GM12878 (cell line): ENCODE measurements at regions not wholly inside any gene's neighbourhood (a gene's known extent, or its start where the extent isn't known, plus 50 kb on each side); places are given as distances from the start of the nearest gene placed in this dataset.

ENCODE experiments used
- ATAC-seq: fragments of 200-7000 bp; cut with Tn5 transposase; 3 replicates; pipeline ENCODE4 v1.9.1; 2020; ENCODE audit warnings: mild to moderate bottlenecking, moderate library complexity
- BruUV-seq: library from RNA; stranded (reverse); fragments of 400-500 nt; replicated peaks from 2 replicates; lab custom pipeline; 2021; lab: Mats Ljungman, UMichigan
- CTCF ChIA-PET: fragments of 300-600 bp; sonication (Branson Sonifier 250); formaldehyde crosslinking; extraction: SDS; loops from one replicate; lab custom pipeline; 2021; ENCODE audit warnings: inconsistent platforms; lab: Yijun Ruan, JAX
- POLR2A ChIA-PET: fragments of 350-600 bp; formaldehyde crosslinking; extraction: SDS; loops from one replicate; lab custom pipeline; 2021; ENCODE audit warnings: inconsistent platforms; lab: Charles Lee
- RAD21 ChIA-PET: fragments of 300-600 bp; sonication (Branson Sonifier 250); formaldehyde crosslinking; loops from one replicate; lab custom pipeline; 2023; ENCODE audit warnings: antibody characterized with exemption; ENCODE audit not compliant: unreplicated experiment; lab: Charles Lee
- SMC1A ChIA-PET: fragments of 300-600 bp; sonication (Branson Sonifier 250); formaldehyde crosslinking; loops from one replicate; lab custom pipeline; 2023; ENCODE audit not compliant: unreplicated experiment, uncharacterized antibody; lab: Charles Lee
- DNase-seq: peaks from one replicate; pipeline ENCODE4 v3.0.0-alpha.2; 2011; ENCODE audit warnings: low read depth, low spot score
- FAIRE-seq: peaks from 3 replicates; lab custom pipeline; 2011; peaks lifted over from hg19 to GRCh38; lab: Jason Lieb, UNC
- H2AFZ ChIP-seq: 2 replicates; pipeline ENCODE4 v1.6.0; 2011; ENCODE audit warnings: low read depth, low read length, control low read depth; ENCODE audit not compliant: control insufficient read depth
- H3K27ac ChIP-seq: 2 replicates; pipeline ENCODE4 v1.5.1; 2011; ENCODE audit warnings: control low read depth; ENCODE audit not compliant: control insufficient read depth, insufficient read depth
- H3K27me3 ChIP-seq, 2 experiments: replicated peaks in 1 of 2; 2 replicates each; pipeline versions ENCODE4 v1.6.0 to v1.6.1; 2011; ENCODE audit warnings: low read length in 1 of 2; ENCODE audit not compliant: control insufficient read depth in 2 of 2, insufficient read depth in 2 of 2
- H3K36me3 ChIP-seq, 2 experiments: 2 replicates each; pipeline ENCODE4 v1.5.1; 2011; ENCODE audit warnings: low read length in 1 of 2; ENCODE audit not compliant: control insufficient read depth in 2 of 2, insufficient read depth in 2 of 2
- H3K4me1 ChIP-seq: 2 replicates; pipeline ENCODE4 v1.6.1; 2011; ENCODE audit warnings: mild to moderate bottlenecking, low read length, moderate library complexity, mixed read lengths; ENCODE audit not compliant: control insufficient read depth, insufficient read depth
- H3K4me2 ChIP-seq: 2 replicates; pipeline ENCODE4 v1.6.0; 2011; ENCODE audit warnings: control low read depth; ENCODE audit not compliant: control insufficient read depth, insufficient read depth
- H3K4me3 ChIP-seq: fragments of 200-600 bp; sonication (generic); 2 replicates; pipeline ENCODE4 v1.5.1; 2016
- H3K79me2 ChIP-seq: 2 replicates; pipeline ENCODE4 v1.6.0; 2011; ENCODE audit warnings: low read length; ENCODE audit not compliant: control insufficient read depth, insufficient read depth
- H3K9ac ChIP-seq: 2 replicates; pipeline ENCODE4 v1.8.0; 2011; ENCODE audit warnings: low read length, control low read depth, mixed read lengths; ENCODE audit not compliant: control insufficient read depth, insufficient read depth
- H3K9me3 ChIP-seq: replicated peaks from 3 replicates; pipeline ENCODE4 v1.5.1; 2011; ENCODE audit warnings: mild to moderate bottlenecking, low read length; ENCODE audit not compliant: control insufficient read depth, insufficient read depth
- H4K20me1 ChIP-seq: 2 replicates; pipeline ENCODE4 v1.6.0; 2011; ENCODE audit not compliant: control insufficient read depth, insufficient read depth
- ASH2L ChIP-seq: fragments of 300-600, 200-600 bp; sonication (generic); IDR thresholded peaks from 2 replicates; pipeline ENCODE4 v1.6.1; 2017; ENCODE audit warnings: low read depth, mild to moderate bottlenecking, borderline replicate concordance
- HDAC6 ChIP-seq: fragments of 200-600 bp; sonication (generic); IDR thresholded peaks from one replicate; pipeline ENCODE4 v1.8.0; 2017; ENCODE audit warnings: antibody characterized with exemption; ENCODE audit not compliant: unreplicated experiment
- POLR2AphosphoS2 ChIP-seq: IDR thresholded peaks from 2 replicates; pipeline ENCODE4 v1.6.1; 2011; ENCODE audit warnings: low read depth, mild to moderate bottlenecking, low read length, improper control_type of control experiment, moderate library complexity
- PRDM15 ChIP-seq: fragments of 450-650 bp; formaldehyde crosslinking; IDR thresholded peaks from 2 replicates; pipeline ENCODE4 v1.4.0; 2020; ENCODE audit warnings: mild to moderate bottlenecking, moderate library complexity
- SIX5 ChIP-seq: IDR thresholded peaks from 2 replicates; pipeline ENCODE4 v1.6.1; 2011; ENCODE audit warnings: mild to moderate bottlenecking, low read depth, low read length, moderate library complexity; ENCODE audit not compliant: severe bottlenecking
- SUPT20H ChIP-seq: IDR thresholded peaks from 2 replicates; pipeline ENCODE4 v1.6.1; 2011; ENCODE audit warnings: low read depth, mild to moderate bottlenecking, low read length, moderate library complexity, borderline replicate concordance; ENCODE audit not compliant: control insufficient read depth
- WGBS: methylation state at CpG from one replicate; pipeline ENCODE4 v1.1.6; 2016; ENCODE audit warnings: low lambda C conversion rate; ENCODE audit not compliant: insufficient replicate concordance, insufficient coverage; ENCODE audit errors: missing lambda C conversion rate; 5-methylcytosine and 5-hydroxymethylcytosine counted together
- in situ Hi-C: fragments of 300-500 bp; cut with MboI; formaldehyde crosslinking; loops from 9 replicates; pipeline ENCODE4 v1.14.3; 2018; ENCODE audit warnings: mixed read lengths
- intact Hi-C: fragments of 100-400 bp; cut with micrococcal nuclease; formaldehyde crosslinking; loops from one replicate; pipeline ENCODE4 v1.14.2; 2022; ENCODE audit not compliant: unreplicated experiment

- TF ChIP-seq POLR2AphosphoS2: no peak
- TF ChIP-seq SUPT20H: no peak
- TF ChIP-seq SIX5: no peak
- TF ChIP-seq ASH2L: no peak
- no peak for TF ChIP-seq PRDM15 (CRISPR knock-in tag)
- no peak for TF ChIP-seq HDAC6
- no peaks in the 10 kb centered on the region for H3K79me2 ChIP-seq
- intact Hi-C loops (no loop called here), in situ Hi-C loops (no loop called here)
- CTCF ChIA-PET: no interaction called here
- ATAC-seq: no peak
- H2AFZ ChIP-seq: no peak overlapping the region
- WGBS: 43% methylated on average over 5 of the region's 5 CpGs
- POLR2A ChIA-PET: no interaction called here
- no peak for FAIRE-seq
- DNase-seq: no peak
- no peaks in the 10 kb centered on the region for H3K27me3 ChIP-seq
- no TSS peak for BruUV-seq
- H3K9ac ChIP-seq: no peak overlapping the region
- H3K4me1 ChIP-seq: no peaks in the 10 kb centered on the region
- no peaks in the 10 kb centered on the region for H3K36me3 ChIP-seq
- no peaks in the 10 kb centered on the region for H4K20me1 ChIP-seq
- no peaks in the 10 kb centered on the region for H3K9me3 ChIP-seq
- no peak overlapping the region for H3K4me3 ChIP-seq
- RAD21 ChIA-PET: no interaction called here
- SMC1A ChIA-PET: no interaction called here
- no peak overlapping the region for H3K27ac ChIP-seq
- no peak overlapping the region for H3K4me2 ChIP-seq
Measured at GRCh38 chr2:238711346-238711745, 136.5 kb upstream of the TWIST2 start.
